GM23248 (cell line): ENCODE measurements at regions not wholly inside any gene's neighbourhood (a gene's known extent, or its start where the extent isn't known, plus 50 kb on each side); places are given as distances from the start of the nearest gene placed in this dataset.
A peak's percentile ranks its signal among the peaks of the same experiment; 100 is the strongest.
"Not testable (repeated sequence)": the region's sequence is repeated elsewhere in the genome, so short reads cannot be mapped to it uniquely, and the experiment has no call there.

Experiments used
- DNase-seq: peaks from one replicate; pipeline ENCODE4 v3.0.0-alpha.2; 2015
- H2AFZ ChIP-seq: fragments of 200-600 bp; sonication (generic); 2 replicates; pipeline ENCODE4 v1.6.1; 2016; ENCODE audit warnings: antibody characterized with exemption
- H3F3A ChIP-seq: fragments of 200-600 bp; sonication (generic); 2 replicates; pipeline ENCODE4 v1.6.1; 2016; ENCODE audit warnings: mild to moderate bottlenecking, antibody characterized with exemption, mixed run types; ENCODE audit not compliant: insufficient read depth
- H3K27ac ChIP-seq: fragments of 200-600 bp; sonication (generic); 2 replicates; pipeline ENCODE4 v1.5.1; 2016; ENCODE audit warnings: mild to moderate bottlenecking
- H3K27me3 ChIP-seq: fragments of 200-600 bp; sonication (generic); replicated peaks from 2 replicates; pipeline ENCODE4 v1.6.1; 2016; ENCODE audit warnings: mild to moderate bottlenecking; ENCODE audit not compliant: insufficient read depth
- H3K36me3 ChIP-seq: fragments of 200-600 bp; sonication (generic); 2 replicates; pipeline ENCODE4 v1.6.1; 2016; ENCODE audit warnings: low read depth, mild to moderate bottlenecking
- H3K4me1 ChIP-seq: fragments of 200-600 bp; sonication (generic); 2 replicates; pipeline ENCODE4 v1.6.1; 2016; ENCODE audit warnings: mild to moderate bottlenecking; ENCODE audit not compliant: insufficient read depth
- H3K4me2 ChIP-seq: fragments of 200-600 bp; sonication (generic); one replicate; pipeline ENCODE4 v1.6.1; 2016; ENCODE audit warnings: mild to moderate bottlenecking; ENCODE audit not compliant: unreplicated experiment
- H3K4me3 ChIP-seq: fragments of 200-600 bp; sonication (generic); 2 replicates; pipeline ENCODE4 v1.5.1; 2016; ENCODE audit warnings: mild to moderate bottlenecking
- H3K79me2 ChIP-seq: fragments of 200-600 bp; sonication (generic); 2 replicates; pipeline ENCODE4 v1.6.1; 2016; ENCODE audit warnings: mild to moderate bottlenecking; ENCODE audit not compliant: insufficient read depth
- H3K9ac ChIP-seq: fragments of 200-600 bp; sonication (generic); 2 replicates; pipeline ENCODE4 v1.6.1; 2016; ENCODE audit warnings: mild to moderate bottlenecking
- H3K9me2 ChIP-seq: fragments of 200-600 bp; sonication (generic); 2 replicates; pipeline ENCODE4 v1.6.1; 2016; ENCODE audit warnings: mixed run types, mild to moderate bottlenecking, moderate library complexity; ENCODE audit not compliant: insufficient read depth
- H3K9me3 ChIP-seq: fragments of 200-600 bp; sonication (generic); one replicate; pipeline ENCODE4 v1.6.1; 2017; ENCODE audit warnings: low read depth
- H4K20me1 ChIP-seq: fragments of 200-600 bp; sonication (generic); 2 replicates; pipeline ENCODE4 v1.6.0; 2016; ENCODE audit not compliant: insufficient read depth
- EZH2 ChIP-seq: fragments of 200-600 bp; sonication (generic); IDR thresholded peaks from 2 replicates; pipeline ENCODE4 v1.6.1; 2018; ENCODE audit warnings: antibody characterized with exemption, mild to moderate bottlenecking; ENCODE audit not compliant: insufficient read depth, poor library complexity, severe bottlenecking
- EZH2phosphoT487 ChIP-seq: fragments of 200-600 bp; sonication (generic); IDR thresholded peaks from 2 replicates; pipeline ENCODE4 v1.6.1; 2018; ENCODE audit warnings: antibody characterized with exemption, moderate library complexity, mild to moderate bottlenecking, low read depth; ENCODE audit not compliant: insufficient read depth
- whole genome bisulfite sequencing, 2 experiments: methylation state at CpG; one replicate each; pipeline ENCODE4 v1.1.6; 2015 to 2017; ENCODE audit warnings: low lambda C conversion rate in 2 of 2, low coverage in 1 of 2; ENCODE audit errors: missing lambda C conversion rate in 2 of 2; 5-methylcytosine and 5-hydroxymethylcytosine counted together
- in situ Hi-C: fragments of 300-500 bp; cut with MboI; formaldehyde crosslinking; loops from 2 replicates; pipeline ENCODE4 v1.15.0; 2020

DNA sequence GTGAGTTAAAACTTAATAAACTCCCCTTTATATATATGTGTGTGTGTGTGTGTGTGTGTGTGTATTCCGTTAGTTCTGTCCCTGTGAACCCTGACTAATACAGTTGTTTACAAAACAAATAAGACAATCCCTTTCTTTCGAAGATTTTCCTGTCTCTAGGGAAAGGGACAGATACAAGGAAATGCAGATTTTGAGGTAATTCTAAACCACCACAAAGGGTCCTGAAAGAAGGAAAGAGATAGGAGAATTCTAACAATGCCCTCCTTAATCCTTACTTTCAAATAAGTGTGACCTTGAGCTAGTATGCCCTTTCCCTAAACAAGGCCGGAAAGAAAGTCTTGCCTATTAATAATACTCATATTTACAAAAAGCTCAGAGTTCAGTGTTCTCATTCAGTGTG is 164.8 kb upstream of the COL11A1 start:
- no peaks in the 10 kb centered on the region for H3K9me3 ChIP-seq
- no peaks in the 10 kb centered on the region for H4K20me1 ChIP-seq
- WGBS, 2 experiments = 37 to 44% methylated on average over 3 of the region's 3 CpGs
- in situ Hi-C loops = no loop called here
- H3K36me3 ChIP-seq = no peaks in the 10 kb centered on the region
- H3K27me3 ChIP-seq = no peaks in the 10 kb centered on the region
- H2AFZ ChIP-seq = no peak overlapping the region
- H3K79me2 ChIP-seq = no peaks in the 10 kb centered on the region
- H3K4me3 ChIP-seq = no peak overlapping the region
- no peak overlapping the region for H3K9ac ChIP-seq
- TF ChIP-seq EZH2 (no peak), EZH2phosphoT487 (no peak)
- no peaks in the 10 kb centered on the region for H3F3A ChIP-seq
- no peak overlapping the region for H3K4me2 ChIP-seq
- H3K27ac ChIP-seq = no peak overlapping the region
- no peaks in the 10 kb centered on the region for H3K9me2 ChIP-seq
- DNase-seq = no peak
- 0 out of 2 replicates have a peak, but pooled peaks cover 4% of the 10 kb centered on the region for H3K4me1 ChIP-seq

DNA sequence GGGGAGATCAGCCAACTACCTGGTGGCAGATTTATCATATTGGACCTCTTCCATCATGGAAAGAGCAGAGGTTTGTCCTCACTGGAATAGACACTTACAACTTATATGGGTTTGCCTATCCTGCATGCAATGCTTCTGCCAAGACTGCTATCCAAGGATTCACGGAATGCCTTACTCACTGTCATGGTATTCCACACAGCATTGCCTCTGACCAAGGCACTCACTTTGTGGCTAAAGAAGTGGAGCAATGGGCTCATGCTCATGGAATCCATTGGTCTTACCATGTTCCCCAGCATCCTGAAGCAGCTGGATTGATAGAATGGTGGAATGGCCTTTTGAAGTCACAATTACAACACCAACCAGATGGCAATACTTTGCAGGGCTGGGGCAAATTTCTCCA is 163.1 kb upstream of the COL11A1 start:
- H3K4me3 ChIP-seq, H3K27me3 ChIP-seq, H4K20me1 ChIP-seq, H3K4me2 ChIP-seq, H2AFZ ChIP-seq, H3K79me2 ChIP-seq, H3K27ac ChIP-seq, in situ Hi-C loops, H3K9ac ChIP-seq, H3K4me1 ChIP-seq, H3K36me3 ChIP-seq, H3K9me3 ChIP-seq, H3F3A ChIP-seq, H3K9me2 ChIP-seq: not testable (repeated sequence)
- DNase-seq = peak; percentile 73
- WGBS, 2 experiments = 7 to 17% methylated on average over 1 of the region's 1 CpG

DNA sequence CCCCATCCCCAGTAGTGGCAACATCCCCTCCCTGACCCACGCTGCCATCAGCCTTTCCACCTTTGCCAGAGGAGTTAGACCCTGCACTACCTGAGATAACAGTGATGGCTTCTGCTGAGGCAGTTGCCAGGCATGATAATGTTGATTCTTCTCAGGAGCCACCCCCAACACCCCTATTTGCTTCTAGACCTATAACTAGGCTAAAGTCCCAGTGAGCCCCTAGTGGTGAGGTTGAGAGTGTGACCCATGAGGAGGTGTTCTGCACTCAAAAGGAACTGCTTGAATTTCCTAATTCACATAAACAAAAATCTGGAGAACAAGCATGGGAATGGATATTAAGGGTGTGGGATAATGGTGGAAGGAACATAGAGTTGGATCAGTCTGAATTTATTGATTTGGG is 159.6 kb upstream of the COL11A1 start:
- H3K4me1 ChIP-seq = peaks cover 15% of the 10 kb centered on the region
- H3K36me3 ChIP-seq = no peaks in the 10 kb centered on the region
- no peak for DNase-seq
- no peaks in the 10 kb centered on the region for H3K27me3 ChIP-seq
- no peaks in the 10 kb centered on the region for H3K9me3 ChIP-seq
- WGBS, 2 experiments = 25 to 29% methylated on average over 1 of the region's 1 CpG
- no peaks in the 10 kb centered on the region for H3K79me2 ChIP-seq
- H3K4me2 ChIP-seq = no peak overlapping the region
- H3K9ac ChIP-seq = no peak overlapping the region
- H3K4me3 ChIP-seq = no peak overlapping the region
- in situ Hi-C loops = no loop called here
- no peak overlapping the region for H3K27ac ChIP-seq
- no peaks in the 10 kb centered on the region for H3F3A ChIP-seq
- no peak overlapping the region for H2AFZ ChIP-seq
- no peak for TF ChIP-seq EZH2phosphoT487
- no peak for TF ChIP-seq EZH2
- no peaks in the 10 kb centered on the region for H3K9me2 ChIP-seq
- H4K20me1 ChIP-seq = no peaks in the 10 kb centered on the region

DNA sequence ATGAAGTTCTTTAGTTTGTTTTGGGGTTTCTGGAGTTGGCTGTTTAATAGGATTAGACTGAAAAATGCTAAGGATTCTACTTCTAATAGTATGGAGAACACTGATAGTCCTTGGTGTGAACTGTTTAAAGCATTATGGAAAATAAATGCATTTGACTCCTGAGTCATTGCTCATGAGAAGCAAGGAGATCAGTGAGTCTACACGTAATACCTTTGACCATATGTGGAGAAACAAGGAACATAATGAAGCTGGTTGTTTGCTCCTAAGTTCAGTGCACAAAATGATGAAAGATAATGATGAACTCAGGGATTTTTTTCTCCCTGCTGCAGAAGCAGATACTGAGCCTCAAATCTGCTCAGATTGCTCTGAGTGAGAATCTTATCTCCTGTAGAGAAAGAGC is 158.9 kb upstream of the COL11A1 start:
- H3K9me2 ChIP-seq = no peaks in the 10 kb centered on the region
- no peaks in the 10 kb centered on the region for H4K20me1 ChIP-seq
- in situ Hi-C loops = no loop called here
- H3K4me1 ChIP-seq = peaks cover 15% of the 10 kb centered on the region
- no peak overlapping the region for H2AFZ ChIP-seq
- no peak overlapping the region for H3K9ac ChIP-seq
- H3K9me3 ChIP-seq = no peaks in the 10 kb centered on the region
- 15 to 21% methylated on average over 1 of the region's 1 CpG for WGBS, 2 experiments
- no peak overlapping the region for H3K27ac ChIP-seq
- no peak overlapping the region for H3K4me2 ChIP-seq
- H3K27me3 ChIP-seq = no peaks in the 10 kb centered on the region
- H3K79me2 ChIP-seq = no peaks in the 10 kb centered on the region
- no peaks in the 10 kb centered on the region for H3F3A ChIP-seq
- no peak for TF ChIP-seq EZH2
- H3K36me3 ChIP-seq = no peaks in the 10 kb centered on the region
- peak; percentile 48 for DNase-seq
- no peak overlapping the region for H3K4me3 ChIP-seq

DNA sequence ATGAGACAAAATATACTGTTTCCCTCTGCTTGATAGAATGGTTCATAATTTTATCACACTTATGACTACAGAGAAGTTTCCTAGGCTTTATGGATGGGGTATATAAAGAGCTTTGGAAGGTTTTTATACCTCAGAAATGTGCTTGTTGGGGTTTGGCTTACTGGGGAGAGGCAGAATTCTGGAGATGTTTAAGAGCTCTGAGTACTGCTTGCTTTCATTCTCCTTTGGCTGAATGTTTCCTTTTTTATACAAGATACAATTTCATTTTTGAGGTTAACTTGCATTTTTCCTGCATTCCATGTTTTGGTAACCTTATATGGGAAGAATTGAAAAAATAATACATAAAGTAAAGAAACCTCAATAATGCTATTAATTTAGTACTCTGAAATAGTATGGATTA is 157.7 kb upstream of the COL11A1 start:
- H3K9me3 ChIP-seq = no peaks in the 10 kb centered on the region
- no peaks in the 10 kb centered on the region for H3F3A ChIP-seq
- H4K20me1 ChIP-seq = no peaks in the 10 kb centered on the region
- TF ChIP-seq EZH2phosphoT487 = no peak
- TF ChIP-seq EZH2 = no peak
- H3K9me2 ChIP-seq = no peaks in the 10 kb centered on the region
- H3K4me3 ChIP-seq = no peak overlapping the region
- H3K9ac ChIP-seq = no peak overlapping the region
- peak overlapping the region; percentile 33 for H3K4me2 ChIP-seq
- no peaks in the 10 kb centered on the region for H3K27me3 ChIP-seq
- peaks cover 12% of the 10 kb centered on the region for H3K4me1 ChIP-seq
- H3K36me3 ChIP-seq = no peaks in the 10 kb centered on the region
- DNase-seq = peak; percentile 33
- H2AFZ ChIP-seq = 0 out of 2 replicates have a peak overlapping the region, but pooled peaks have one; percentile 13
- in situ Hi-C loops = no loop called here
- no peaks in the 10 kb centered on the region for H3K79me2 ChIP-seq
- peak overlapping the region; percentile 49 for H3K27ac ChIP-seq
